SKM-1 treated with dmso at 0.1 percent for 144 hours (cell line): ENCODE measurements at regions not wholly inside any gene's neighbourhood (a gene's known extent, or its start where the extent isn't known, plus 50 kb on each side); places are given as distances from the start of the nearest gene placed in this dataset.

Experiments used
- DNase-seq: peaks from one replicate; lab custom pipeline; 2025; ENCODE audit not compliant: unreplicated experiment; lab: John Stamatoyannopoulos, UW

DNA sequence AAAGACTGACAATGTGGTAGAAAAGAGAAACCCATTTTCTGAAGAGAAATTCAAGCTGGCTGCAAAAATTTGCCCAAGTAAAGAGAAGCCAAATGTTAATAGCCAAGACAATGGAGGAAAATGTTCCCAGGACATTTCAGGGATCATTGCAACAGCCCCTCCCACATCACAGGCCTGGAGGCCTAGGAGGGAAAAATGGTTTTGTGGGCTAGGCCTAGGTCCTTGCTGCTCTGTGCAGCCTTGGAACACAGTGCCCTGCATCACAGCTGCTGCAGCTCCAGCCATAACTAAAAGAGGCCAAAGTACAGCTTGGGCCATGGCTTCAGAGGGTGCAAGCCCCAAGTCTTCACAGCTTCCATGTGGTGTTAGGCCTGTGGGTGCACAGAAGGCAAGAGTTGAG, 332.4 kb upstream of the LRIG3 start:
- no peak for DNase-seq

DNA sequence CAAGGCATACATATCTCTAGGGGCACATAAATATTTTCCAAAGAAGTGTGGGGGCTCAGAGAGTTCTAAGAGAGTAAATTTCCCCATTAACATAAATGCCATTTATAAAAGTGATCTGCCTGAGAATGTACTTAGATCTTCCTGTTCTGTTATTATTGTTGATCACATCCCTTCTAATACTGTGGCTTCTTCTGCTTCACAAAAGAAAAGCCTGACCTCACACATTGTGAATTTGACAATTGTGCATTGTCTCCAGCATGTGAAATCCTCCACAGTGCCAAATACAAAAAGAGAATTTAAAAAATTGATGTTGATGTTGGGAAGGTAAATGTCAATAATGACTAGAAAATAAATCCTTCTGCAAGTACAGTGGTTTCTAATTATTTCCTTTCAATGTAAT, 330.5 kb upstream of the LRIG3 start:
- no peak for DNase-seq

DNA sequence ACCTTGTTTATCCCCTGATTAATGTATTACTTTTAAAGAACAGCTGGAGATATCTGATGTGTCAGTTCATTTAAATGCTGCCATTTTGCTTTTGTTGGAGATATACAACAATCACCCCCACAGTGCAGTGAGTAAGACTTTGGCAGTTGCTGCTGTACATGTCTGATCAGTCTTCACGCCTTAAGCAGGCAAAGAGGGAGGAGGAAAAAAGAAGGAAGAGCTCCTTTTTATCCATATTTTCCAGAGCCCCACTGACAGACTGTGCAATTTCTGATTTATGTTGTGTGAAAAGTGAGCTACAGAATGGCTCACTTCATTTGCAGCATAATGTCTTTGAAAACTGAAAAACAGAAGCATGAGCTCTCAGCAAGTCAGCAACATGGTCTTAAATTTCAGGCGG, 319.7 kb upstream of the LRIG3 start:
- no peak for DNase-seq

DNA sequence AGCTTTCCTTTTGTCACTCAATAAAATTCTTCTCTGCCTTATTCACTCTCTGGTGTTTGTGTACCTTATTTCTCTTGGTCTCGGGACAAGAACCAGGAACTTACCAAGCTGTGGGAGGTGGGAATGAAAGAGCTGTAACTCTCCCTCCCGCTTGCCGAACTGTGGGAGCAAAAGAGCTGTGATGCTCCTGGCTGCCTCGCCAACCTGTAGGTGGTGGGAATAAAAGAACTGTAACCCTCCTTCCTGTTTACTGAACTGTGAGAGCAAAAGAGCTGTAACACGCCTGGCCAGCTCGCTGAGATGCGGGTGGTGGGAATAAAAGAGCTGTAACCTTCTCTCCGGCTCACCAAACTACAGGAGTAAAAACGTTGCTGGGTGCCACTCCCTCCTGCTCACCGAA, 314.1 kb upstream of the LRIG3 start:
- DNase-seq = no peak

DNA sequence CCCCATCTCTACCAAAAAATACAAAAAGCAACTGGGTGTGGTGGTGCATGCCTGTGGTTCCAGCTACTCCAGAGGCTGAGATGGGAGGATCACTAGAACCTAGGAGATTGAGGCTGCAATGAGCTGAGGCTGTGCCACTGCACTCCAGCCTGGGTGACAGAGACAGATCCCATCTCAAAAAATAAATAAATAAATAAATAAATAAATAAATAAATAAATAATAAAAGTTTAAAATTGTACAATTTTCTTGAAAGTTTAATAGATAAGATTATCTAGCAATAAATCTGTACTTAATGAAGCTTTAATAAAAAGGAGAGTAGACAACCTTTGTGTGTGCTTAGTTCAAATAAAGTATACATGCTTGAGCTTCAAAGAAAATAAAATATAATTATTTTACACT, 310.0 kb upstream of the LRIG3 start:
- no peak for DNase-seq

DNA sequence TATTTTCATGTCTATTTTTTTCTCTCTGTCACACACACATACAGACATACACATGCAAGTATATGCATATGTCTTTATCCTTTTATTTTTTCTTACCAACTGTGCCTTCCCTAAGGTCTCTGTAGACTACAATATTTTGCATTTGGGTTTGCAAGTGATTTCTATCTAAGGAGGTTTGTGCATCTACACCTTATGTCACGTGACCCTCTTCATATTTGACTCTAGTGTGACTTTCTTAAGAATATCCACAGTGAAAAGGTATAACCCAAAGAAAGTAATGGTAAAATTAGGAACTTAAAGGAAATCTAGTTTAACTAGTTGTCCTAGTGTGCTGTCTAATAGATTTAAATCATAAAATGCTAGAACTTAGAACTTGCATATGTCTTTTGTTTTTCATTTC, 298.8 kb upstream of the LRIG3 start:
- DNase-seq = no peak

DNA sequence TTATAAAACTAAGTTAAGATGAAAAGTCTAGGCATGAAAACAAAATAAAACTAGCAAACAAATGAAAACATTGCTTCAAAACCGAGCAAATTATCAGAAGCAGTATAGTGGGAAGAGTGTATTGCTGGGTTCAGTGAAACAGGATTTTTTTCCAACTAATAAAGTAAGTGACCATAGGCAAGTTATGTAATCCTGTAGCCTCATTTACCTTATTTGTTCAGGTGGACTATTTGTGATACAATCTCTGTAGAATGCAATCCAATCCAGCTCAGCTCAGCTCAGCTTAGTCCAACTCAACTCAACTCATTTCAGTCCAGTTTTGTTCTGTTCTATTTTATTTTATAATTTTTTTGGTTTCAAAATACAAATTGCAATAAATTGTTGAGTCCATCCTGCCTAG, 276.7 kb upstream of the LRIG3 start:
- no peak for DNase-seq

DNA sequence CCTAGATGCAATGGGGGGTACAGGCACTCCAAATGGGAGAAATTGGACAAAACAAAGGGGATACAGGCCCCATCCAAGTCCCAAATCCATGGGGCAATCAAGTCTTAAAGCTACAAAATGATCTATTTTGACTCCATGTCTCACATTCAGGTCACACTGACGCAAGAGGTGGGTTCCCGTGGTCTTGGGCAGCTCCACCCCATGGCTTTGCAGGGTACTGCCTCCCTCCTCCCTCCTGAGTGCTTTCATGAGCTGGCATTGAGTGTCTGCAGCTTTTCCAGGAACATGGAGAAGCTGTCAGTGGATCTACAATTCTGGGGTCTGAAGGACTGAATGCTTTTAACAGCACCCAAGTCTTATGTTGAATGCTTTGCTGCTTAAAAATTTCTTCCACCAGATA, 274.5 kb upstream of the LRIG3 start:
- DNase-seq = no peak

DNA sequence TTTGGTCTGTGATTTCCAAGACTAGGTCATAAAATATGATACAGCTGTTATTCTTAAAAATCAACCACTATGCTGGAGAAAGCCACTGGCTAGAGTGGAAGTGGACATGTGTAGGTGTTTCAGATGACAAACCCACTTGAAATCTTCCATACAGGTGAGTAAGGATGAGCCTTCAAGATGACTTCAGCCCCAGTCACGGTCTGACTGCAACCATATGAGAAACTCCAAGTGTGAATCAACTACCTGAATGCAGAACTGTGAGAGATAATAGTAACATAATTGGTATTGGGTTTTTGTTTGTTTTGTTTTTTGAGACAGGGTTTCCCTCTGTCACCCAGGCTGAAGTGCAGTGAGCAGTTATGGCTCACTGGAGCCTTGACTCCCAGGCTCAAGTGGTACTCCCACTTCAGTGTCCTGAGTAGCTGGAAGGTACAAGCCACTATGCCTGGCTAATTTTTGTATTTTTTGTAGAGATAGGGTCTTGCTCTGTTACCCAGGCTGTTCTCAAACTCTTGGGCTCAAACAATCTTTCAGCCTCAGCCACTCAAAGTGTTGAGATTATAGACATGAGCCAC, 273.3 kb upstream of the LRIG3 start:
- no peak for DNase-seq

DNA sequence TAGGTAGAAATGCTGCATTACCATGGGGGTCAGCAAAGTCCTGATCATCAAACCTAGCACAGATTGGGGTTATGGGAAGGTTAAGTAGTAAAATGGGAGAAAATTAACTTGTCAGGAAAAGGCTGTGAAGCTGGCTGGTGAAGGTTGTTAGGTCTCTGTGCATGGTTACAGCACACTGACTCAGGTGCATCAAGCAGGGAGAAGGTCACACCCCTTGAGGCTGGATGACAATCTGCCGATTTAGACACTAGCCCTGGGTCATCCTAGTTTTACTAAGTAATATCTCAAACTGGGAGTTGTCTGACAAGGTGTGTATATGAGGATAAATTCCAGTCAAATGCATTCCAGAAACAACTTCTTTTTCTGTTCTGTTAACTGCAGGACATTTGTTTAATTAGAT, 271.1 kb upstream of the LRIG3 start:
- DNase-seq = no peak

DNA sequence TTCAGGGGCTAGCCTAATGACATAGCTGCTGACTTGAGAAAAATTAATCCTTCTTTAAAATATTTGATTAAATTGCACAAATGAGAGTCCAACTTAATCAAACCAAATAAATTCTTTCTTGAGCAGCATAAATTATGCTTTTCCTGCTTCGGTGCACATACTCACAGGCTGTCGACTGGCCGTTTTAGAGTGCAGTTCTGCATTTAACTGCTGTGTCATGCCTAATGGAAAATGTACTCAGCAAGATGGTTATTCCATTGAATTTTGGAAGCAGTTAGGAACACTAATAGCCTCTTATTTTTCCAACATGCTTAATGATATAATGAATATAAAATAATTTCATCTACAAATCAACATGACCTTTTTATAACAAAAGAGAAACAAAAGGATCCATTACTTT, 266.1 kb upstream of the LRIG3 start:
- no peak for DNase-seq

DNA sequence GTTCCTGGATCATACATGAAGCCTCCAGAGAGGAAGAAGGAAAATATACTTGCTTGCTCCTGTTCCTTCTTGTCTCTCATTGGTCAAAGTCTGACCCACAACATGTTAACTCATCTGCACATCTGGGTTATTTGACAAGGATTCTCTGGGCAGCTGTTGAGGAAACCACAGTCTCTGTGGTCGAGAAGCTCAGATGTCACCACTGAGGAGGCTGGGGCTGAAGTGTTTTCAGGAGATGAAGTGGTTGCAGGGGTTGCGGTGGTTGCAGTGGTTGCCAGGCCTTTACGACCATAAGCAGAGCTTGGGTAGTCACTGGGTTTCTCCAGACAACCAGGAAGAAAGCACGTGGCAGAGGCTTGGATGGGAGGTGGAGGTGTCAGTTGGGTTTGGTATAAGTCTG, 265.0 kb upstream of the LRIG3 start:
- DNase-seq = no peak

DNA sequence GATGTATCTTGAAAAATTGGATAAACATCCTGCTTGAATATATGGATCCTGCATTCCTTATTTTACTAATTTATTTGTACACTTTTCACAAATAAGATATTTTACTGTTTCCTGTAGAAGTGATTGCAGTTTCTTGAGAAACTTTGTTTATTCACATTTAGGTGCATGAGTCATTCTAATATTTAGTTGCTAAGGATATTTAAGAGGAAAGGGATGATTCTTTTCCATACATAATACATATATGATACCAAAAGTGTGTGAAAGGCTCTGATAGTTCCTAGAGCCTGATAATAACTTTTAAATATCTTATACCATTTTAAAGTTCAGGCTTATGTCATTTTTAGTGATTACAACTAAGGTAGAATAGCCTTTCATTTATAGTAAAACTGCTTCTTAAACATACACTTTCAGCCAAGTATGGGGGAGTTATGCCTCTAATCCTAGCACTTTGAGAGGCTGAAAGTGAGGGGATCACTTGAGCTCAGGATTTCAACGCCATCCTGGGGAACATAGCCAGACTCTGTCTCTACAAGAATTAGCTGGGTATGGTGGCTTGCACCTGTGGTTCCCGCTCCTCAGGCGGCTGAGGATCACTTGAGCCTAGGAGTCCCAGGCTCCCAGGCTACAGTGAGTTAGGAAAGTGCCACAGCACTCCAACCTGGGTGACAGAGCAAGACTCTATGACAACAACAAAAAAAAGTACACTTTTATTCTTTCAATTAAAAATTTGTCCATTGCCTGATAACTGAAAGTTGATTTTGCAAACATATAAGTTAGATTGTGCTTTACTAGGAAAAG, 262.6 kb upstream of the LRIG3 start:
- no peak for DNase-seq

DNA sequence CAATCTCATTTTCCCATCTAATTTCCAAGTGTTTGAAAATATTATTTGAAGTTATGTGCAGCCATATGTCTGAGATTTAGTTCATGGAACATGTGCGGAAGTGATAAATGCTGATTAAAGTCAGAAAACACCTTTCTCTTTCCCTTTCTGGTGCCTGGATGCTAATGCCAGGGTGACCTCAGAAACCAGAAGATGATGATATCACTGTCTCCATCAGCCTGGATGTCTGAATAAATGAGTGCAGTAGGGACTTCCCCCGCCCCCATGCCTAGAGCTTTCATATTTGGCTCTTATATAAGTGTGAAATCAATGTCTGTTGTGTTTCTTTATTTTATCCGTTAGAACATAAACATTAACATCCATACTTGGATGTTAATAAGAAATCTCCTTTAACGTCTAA, 261.9 kb upstream of the LRIG3 start:
- DNase-seq = no peak

DNA sequence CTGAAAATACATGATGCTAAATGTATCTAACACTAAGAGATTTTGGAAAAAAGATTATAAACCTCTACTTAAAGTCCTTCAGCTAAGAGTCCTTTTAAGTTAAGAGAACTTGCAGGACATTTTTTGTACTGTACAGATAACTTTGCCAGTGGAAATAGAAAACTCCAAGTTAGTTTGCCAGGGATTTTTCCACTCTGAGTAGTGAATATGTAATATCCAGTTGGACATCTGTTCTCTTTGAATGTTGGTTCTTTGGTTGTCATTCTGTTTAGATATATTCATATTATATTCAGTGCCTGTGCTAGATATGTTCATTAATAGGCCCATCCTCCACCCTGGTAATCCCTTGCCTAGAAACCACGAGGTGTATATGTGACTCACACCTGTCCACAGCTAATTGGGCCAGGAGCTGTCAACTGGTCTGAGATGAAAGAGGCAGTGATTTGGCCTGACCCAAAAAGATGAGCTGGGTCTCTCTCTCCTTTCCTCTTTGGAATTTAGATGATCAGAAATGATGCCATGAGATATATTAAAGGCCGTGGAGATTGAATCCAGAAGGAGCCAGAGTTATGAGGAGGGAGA, 261.0 kb upstream of the LRIG3 start:
- no peak for DNase-seq

DNA sequence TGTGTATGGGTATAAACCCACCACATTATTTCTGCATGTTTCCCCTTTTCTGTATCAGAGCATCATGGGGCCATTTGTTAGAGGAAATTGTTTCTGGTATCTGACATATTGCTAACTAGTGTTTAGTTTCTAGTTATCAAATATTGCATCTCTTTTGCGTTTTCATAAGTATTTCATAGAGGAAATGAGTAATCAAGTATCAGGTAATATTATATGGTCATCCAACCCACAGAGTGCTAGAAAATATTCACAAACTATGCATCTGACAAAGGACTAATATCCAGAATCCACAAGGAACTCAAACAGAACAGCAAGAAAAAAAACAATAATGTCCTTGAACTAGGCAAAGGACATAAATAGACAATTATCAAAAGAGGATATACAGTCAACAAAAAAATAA, 258.9 kb upstream of the LRIG3 start:
- DNase-seq = no peak

DNA sequence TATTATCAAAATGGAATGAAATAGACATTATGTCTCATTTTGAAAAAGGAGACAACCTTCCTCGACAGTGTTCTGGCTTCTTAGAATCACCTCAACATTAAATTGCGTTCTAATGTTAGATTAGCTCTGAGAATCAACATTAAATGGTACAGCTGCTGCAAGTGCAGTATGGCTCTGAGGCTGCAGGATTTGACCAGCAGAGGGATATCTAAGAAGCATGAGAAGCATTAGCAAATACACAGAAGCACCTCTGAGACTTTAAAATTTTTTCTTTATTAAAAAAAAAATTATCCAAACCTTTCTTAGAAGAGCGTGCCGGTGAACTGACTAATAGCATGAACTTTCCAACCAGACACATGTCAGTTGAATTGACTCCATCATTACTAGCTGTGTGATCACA, 253.4 kb upstream of the LRIG3 start:
- no peak for DNase-seq

DNA sequence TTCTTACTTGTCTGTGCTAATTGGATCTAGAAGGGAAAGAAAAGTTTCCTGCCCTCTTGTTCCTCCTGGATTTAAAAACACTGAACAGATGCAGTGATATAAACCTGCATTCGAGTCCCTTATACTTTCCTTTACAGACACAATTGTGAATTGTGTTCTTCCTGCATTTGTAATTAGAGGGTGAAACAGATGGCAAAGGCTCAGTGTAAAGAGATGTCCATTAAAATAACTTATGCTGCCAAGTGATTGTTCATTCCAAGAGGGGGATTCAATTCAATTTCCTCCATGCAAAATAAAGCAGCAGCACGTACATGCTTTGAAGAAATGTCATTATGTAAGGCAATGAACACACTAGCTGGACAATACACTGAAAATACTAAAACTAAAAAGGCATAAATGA, 248.3 kb upstream of the LRIG3 start:
- DNase-seq = no peak

DNA sequence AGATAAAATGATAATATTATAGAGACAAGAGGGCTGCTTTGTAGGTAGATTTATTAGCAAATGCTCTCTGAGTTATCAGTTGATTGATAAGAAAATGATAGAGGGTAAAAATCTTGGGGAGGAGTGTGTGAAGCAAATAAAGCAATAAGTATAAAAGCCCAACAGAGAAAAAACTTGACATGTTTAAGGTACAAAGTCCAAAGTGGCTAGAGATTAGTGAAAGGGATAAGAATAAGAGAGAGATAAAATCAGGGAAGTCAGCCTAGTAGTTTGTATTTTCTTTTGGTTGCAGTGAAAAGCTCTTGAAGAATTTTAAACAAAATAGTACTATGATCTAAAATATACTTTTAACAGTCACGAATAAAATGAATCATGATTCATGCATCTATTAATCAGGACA, 246.2 kb upstream of the LRIG3 start:
- DNase-seq = no peak

DNA sequence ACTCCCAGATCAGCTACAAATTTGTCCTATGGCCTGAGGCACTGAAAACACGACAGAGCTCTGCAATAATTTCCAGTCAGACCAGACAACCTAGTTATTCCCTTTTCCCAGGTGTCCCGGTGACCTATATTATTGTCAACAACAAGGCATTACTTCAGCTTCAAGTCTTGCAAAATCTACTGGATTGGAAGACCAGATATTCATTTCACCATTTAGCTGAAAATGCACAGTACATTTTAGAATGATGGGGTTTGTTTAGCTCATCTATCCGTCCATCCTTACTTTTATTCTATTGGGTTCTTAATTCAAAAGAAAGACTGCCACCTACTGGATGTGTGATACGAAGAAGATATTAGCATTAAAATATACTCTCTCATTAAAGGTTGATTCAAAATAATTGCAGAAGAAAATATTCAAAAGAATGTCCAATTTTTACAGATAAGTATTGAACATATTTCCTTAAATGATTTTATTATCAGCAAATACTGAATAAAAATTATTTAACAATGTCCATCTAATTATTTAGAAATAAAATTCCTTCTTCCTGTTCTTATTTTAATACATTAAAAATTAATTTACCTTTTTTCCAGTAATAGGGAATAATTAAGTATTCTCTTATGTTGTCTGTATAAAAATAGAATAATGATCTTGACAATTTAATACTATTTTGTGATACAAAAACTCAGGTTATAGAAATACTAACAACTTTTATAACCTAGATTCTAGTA, 244.9 kb upstream of the LRIG3 start:
- no peak for DNase-seq

DNA sequence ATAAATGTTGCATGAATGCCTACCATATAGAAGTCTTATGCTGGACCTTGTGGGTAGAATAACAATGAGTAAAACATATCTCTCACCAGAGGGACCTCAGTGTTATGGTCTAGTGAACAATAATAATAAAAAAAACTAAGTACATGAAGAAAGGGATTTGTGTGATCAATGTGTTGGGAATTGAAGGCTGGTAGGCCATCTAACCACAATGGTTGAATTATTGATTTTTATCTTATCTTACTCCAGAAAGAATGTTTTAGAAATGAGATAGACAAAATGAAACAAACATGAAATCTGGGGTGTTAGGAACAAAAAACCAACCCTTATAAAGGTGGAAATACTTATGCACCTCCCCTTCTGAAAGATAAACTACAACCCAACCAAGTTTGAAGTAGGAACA, 243.9 kb upstream of the LRIG3 start:
- DNase-seq = no peak

DNA sequence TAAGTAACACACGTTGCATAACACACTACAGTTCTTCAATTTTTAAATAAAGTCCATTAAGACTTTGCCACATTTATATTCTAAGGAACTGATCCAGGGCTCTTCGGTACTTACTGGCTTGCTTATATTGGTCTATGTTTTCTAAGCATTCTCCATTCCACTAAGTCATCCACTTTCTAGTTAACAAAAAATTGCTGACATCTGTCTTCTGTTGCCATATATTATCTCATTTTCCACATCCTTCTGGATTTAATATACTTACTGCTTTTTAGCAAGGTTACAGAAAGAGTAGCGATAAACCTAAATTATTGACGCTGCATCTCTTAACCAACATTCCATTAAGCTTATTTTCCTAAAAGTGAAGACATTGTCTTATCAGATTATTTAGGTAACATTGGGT, 238.4 kb upstream of the LRIG3 start:
- no peak for DNase-seq
